ENCODE measurements at regions not wholly inside any gene's neighbourhood (a gene's known extent, or its start where the extent isn't known, plus 50 kb on each side); places are given as distances from the start of the nearest gene placed in this dataset.
"Not testable (repeated sequence)": the region's sequence is repeated elsewhere in the genome, so short reads cannot be mapped to it uniquely, and the experiment has no call there.

DNA sequence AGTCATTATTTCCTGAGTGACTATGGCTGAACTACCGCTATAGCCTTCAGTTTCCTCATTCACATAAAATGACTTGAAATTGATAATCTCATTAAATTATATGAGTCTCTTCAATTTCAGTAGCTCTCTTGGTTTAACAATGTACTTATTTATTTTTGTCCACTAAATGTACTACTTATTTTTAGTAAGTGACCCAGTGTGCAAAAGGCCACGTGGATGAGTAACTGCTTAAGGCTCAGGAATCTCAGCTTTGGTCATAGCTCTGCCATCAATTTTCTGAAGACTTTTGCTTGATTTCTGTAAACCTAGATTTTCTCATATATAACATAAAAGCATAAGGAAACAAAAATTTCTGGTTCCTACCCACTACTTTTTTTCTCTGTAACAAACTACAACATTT lies 1132.9 kb upstream of the CDH8 start:
- no peak for DNase-seq

DNA sequence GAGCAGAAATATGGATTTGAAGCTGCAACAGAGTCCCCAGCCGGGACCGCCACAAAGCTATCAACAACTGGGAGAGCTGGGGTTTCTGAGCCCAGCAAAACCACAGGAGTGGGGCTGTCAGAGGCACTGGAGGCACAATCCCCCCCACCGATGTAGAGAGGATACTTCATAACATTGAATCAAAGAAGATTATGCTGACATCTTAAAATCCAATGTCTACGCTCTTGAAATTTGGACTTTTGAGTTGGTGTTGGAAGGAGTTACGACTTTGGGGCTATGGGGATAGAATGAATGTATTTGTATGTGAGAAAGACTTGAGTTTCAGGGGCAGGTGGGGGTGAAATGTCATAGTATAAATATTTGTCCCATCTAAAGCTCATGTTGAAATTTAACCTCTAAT lies 1121.6 kb upstream of the CDH8 start:
- DNase-seq = no peak

GRCh38 chr16:63146251-63146650 lies 1110.0 kb upstream of the CDH8 start:
- no peak for DNase-seq

DNA sequence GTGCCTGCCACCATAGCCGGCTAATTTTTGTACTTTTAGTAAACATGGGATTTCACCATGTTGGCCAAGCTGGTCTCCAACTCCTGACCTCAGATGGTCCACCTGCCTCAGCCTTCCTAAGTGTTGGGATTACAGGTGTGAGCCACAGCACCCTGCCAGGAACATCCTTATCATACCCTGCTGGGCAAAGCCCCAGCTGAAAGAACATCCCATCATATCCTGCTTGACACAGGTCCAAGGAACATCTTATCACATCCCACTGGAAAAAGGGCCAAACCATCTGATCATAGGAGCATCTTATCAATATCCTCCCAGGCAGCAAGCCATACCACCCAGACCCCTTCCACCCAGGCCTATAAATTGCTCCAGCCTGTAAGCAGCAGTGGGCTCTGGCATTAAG lies 1109.2 kb upstream of the CDH8 start:
- no peak for DNase-seq

- DNase-seq = no peak
Measured at GRCh38 chr16:63135069-63135468, 1098.8 kb upstream of the CDH8 start.

GRCh38 chr16:63131503-63131902 lies 1095.3 kb upstream of the CDH8 start:
- DNase-seq = no peak

DNA sequence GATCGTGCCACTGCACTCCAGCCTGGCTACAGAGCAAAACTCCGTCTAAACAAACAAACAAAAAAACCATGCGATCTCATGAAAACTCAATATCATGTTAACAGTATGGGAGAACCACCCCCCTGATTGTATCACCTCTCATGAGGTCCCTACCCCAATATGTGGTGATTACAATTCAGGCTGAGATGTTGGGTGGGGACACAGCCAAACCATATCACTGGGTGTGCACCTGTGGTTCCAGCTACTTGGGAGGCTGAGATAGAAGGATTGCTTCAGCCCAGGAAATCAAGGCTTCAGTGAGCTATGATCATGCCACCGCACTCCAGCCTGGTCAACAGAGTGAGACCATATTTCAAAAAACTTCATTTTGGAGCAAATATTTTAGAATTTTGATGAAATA lies 1094.7 kb upstream of the CDH8 start:
- DNase-seq = no peak

DNA sequence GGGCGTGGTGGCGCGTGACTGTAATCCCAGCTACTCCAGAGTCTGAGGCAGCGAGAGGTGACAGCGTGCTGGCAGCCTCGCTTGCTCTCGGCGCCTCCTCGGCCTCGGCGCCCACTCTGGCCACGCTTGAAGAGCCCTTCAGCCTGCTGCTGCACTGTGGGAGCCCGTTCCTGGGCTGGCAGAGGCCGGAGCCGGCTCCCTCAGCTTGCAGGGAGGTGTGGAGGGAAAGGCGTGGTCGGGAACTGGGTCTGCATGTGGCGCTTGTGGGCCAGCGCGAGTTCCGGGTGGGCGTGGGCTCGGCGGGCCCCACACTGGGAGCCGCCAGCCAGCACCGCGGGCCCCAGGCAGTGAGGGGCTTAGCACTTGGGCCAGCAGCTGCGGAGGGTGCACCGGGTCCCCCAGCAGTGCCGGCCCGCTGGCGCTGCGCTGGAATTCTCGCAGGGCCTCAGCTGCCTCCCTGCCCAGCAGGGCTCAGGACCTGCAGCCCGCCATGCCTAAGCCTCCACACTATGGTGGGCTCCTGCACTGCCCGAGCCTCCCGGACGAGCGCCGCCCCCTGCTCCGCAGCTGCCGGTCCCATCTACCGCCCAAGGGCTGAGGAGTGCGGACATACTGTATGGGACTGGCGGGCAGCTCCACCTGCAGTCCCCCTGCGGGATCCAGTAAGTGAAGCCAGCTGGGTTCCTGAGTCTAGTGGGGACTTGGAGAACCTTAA lies 1093.3 kb upstream of the CDH8 start:
- DNase-seq = no peak

- not testable (repeated sequence) for DNase-seq
Measured at GRCh38 chr16:63119905-63120304, 1083.7 kb upstream of the CDH8 start.

GRCh38 chr16:63100082-63100481 lies 1063.8 kb upstream of the CDH8 start:
- DNase-seq = no peak

GRCh38 chr16:63096857-63097256 lies 1060.6 kb upstream of the CDH8 start:
- DNase-seq = no peak

- no peak for DNase-seq
Measured at GRCh38 chr16:63092736-63093135, 1056.5 kb upstream of the CDH8 start.

DNA sequence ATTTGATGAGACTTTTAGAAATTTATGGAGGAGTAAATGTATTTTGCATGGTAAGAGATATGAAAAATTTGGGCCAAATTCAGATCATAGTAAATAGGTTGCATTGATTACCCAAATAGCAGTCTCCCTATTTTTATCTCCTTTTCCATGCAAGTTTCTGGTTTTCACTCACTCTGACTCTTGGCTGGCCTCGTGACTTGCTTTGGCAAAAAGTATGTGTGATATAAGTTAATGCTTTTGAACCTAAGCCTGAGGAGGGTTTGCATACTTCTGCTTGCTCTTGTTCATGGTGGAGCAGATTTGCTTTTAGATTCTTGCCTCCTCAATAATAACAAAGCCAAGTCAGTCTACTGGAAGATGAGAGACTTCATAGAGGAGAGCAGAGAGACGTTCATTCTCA lies 1045.9 kb upstream of the CDH8 start:
- no peak for DNase-seq

- no peak for DNase-seq
Measured at GRCh38 chr16:63080746-63081145, 1044.5 kb upstream of the CDH8 start.

- DNase-seq = no peak
Measured at GRCh38 chr16:63069047-63069446, 1032.8 kb upstream of the CDH8 start.

DNA sequence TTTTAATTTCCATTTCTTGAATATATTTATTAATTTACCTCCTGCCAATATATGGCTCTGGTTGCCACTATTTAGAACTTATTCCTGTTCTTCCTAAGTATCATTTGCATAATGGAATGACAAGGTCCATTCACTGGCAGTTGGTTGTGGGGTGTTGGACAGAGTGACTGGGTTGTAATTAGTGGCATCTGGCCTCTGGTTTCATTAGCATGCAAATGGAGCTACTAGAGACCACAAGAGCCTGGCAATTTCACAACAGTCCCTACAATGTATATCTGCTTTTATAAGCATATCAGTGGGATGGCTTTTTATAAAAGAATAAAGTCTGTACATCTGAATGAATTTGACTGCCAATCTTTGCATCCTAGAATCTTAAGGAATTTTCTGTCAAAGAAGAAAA lies 1030.9 kb upstream of the CDH8 start:
- no peak for DNase-seq

- DNase-seq = no peak
Measured at GRCh38 chr16:63066552-63066951, 1030.3 kb upstream of the CDH8 start.

- DNase-seq = no peak
Measured at GRCh38 chr16:63061319-63061718, 1025.1 kb upstream of the CDH8 start.

DNA sequence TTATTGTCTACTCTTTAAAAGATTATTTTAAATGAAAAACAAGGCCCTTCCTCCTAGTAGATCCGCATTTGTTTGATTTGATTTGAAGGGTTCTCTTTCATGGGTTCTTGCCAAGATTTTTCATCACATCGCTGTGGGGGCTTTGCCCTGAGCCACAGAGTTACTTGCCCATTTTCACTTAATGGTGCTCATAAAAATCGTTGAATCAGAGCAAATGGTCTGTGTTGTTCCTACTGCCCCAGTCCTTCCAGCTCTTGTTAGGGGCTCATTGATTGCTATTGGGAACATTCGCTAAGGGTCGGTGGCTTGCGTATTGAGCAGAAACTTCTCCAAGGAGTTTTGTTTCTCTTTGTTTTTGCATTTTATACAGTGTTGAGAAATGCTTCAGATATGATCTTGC lies 1023.4 kb upstream of the CDH8 start:
- no peak for DNase-seq

GRCh38 chr16:63057341-63057740 lies 1021.1 kb upstream of the CDH8 start:
- no peak for DNase-seq

GRCh38 chr16:63050391-63050790 lies 1014.2 kb upstream of the CDH8 start:
- no peak for DNase-seq

DNA sequence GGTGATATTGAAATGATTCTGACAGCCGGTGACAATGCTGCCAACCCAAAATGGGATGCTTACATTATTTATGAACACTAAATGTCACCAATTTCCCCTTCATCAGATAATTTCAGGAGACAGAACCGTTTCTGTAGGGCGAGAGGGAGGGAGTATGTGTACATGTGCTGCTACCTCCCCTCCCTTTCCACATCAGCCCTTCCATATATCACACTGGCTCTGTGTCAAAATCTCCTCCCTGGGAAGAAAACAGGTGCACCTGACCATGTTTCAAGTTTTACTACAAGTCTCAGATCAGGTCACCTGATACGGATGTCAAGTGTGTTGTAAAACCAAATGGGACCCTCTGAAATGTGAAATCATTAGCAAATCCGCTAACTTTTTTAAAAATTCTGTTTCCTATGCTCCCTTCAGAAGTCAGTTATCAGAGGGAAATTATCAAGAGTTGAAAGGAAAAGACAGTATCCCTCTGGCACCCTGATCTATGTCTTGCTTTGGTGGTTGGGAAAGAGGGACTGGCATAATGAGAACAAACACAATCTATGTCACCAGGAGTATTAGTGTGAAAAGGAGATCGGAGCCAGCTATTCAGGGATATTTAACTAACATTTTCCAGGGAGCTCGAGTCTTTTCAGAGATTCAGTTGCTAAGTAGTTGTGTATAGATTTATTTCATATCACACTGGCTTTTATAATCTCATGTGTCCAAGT lies 1002.3 kb upstream of the CDH8 start:
- no peak for DNase-seq

DNA sequence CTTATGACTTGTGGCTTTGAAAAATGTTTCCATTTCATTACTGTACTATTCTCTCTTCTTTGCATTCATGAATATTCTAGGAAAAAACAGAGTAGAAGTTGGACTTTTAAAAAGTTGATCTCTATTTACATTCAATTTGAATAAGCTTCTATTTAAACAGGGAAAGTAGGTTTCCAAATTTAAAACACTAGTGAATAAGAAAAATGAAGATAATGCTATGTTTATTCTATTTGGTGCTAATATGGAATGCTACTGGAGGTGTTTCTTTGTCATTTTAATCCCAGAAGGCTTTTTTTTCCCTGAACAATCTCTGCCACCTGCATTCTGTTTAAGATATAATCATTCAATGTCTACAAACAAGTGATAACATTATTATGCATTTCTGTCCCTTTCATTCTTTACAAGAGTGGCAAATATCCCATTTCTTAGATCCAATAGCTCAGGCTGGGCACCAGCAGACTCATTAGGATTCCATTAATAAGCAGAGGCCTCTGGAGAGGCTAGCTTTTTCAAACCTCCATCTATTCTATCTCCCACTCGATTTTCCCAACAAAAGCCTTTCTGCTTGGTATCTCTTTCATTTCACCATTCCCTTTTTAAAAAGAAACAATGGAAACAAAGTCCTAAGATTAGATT lies 1001.6 kb upstream of the CDH8 start:
- DNase-seq = no peak

DNA sequence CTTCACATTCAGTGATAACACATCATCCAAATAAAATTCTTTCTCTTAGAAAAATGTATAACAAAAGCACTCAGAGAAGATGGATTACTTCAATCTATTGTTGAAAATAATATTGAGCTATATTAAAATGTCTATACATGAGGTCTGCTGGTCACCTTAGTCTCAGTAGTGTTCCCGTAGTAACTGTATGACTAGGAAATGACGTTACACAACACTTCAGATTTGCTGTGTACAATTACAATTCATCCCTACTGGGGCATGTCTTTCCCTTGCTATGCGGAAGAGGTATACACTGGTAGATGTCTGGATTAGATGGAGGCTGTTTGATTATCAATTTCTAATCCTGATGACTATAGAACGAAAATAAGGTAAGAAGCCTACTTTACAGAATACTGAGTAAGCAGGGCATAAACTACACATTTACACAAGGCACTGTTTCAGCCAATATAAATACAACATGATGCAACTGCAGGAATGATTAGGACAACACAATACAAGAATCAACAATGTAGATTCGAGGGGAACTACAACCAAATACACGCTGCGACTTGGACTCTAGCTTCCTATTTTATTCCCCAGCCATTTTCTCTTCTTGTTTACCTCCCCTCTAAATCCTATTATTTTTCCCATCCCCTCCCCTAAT lies 982.5 kb upstream of the CDH8 start:
- DNase-seq = no peak

Data from activated naive CD4-positive, alpha-beta T cell treated with Interleukin-2 at 50 U/mL for 16 hours (primary cell).